Sciatic nerve (tissue), 2 donors: ENCODE measurements at regions not wholly inside any gene's neighbourhood (a gene's known extent, or its start where the extent isn't known, plus 50 kb on each side); places are given as distances from the start of the nearest gene placed in this dataset.

Experiments used
- ATAC-seq: fragments of 200-7000 bp; cut with Tn5 transposase; one replicate; pipeline ENCODE4 v1.9.1; 2020; ENCODE audit warnings: mild to moderate bottlenecking, moderate library complexity
- DNase-seq: peaks from one replicate; pipeline ENCODE4 v3.0.0-alpha.2; 2020; ENCODE audit warnings: low spot score
- intact Hi-C: fragments of 100-400 bp; cut with DNase I; formaldehyde crosslinking; loops from one replicate; pipeline ENCODE4 v1.14.2; 2022
- donor health status: DM: no; HTN: no; CAD: no.
- donor health status: DM: no; HTN: no; CAD: no.

DNA sequence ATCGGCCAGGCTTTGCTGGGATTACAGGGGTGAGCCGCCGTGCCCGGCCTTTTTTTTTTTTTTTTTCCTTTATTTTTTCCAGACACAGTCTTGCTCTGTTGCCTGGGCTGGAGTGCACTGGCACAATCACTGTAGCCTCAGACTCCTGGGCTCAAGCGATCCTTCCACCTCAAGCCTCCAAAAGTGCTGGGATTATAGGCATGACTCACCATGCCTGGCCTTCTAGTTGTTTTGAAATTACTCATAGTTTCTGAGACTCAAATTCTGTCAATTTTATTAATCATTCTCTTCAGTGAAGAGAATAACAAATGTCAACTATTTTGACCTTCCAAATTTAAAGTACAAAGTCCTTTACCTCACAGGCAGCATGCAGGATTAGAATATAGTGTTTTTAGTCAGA is 374.5 kb downstream of the PLA2G4A start:
- DNase-seq, result no peak
- no peak for ATAC-seq
- intact Hi-C loops, result no loop called here

DNA sequence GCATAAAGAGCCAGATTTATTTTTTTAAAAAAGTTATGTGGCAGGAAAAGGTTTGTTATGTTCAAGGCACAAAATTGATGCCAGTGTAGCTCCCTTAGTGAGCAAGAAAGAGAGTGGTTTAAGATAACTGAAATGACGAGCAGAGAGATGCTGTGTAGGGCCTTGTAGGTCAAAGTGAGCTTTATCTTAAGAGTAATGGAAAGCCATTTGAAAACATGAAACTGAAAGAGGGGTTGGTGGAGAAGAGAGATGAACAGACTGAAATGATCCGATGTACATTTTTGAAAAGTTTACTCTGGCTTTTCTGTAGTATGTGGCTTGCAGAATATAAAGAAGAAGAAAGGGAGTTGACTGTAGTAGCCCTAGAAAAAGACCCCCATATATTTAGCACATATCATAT is 383.6 kb downstream of the PLA2G4A start:
- ATAC-seq, result no peak
- DNase-seq, result no peak
- intact Hi-C loops, result no loop called here

GRCh38 chr1:187226396-187226795 is 397.6 kb downstream of the PLA2G4A start:
- no peak for ATAC-seq
- no peak for DNase-seq
- intact Hi-C loops, result no loop called here

DNA sequence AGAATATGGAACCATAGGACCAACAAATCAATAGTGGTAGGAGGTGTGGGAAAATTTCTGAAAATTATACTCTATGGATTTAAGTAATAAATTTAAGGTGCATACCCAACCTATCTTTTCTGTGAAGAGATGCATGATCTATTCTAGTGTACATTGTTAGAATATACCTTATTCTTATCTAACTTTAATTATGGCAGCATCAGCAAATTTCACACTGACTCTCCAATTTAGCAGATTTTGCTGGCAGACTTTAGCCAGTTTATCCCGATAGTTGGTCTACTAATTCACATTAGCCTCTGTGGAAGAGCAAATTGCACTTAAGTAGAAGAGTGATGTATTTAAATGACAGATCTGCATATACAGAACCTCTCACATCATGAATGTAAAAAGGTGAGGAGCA is 400.0 kb downstream of the PLA2G4A start:
- intact Hi-C loops, result no loop called here
- ATAC-seq, result no peak
- no peak for DNase-seq

DNA sequence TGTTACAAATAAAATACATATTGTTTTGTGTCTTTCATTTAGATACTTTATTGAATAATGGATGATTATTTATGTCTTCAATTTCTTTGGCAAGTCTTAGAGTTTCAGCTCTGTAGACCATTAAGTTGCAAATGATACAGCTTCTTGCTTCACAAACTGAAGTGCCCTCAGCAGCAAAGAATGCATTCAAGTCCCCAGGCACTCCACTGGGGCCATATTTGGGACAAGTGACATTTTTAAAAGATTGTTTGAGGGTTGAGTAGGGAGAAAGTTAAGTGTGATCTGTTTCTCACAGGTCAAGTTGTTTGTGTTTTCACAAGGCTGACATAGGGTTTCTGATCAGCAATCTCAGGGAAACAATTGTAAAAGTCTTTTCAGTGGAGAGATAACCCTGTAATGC is 400.7 kb downstream of the PLA2G4A start:
- no peak for ATAC-seq
- DNase-seq, result no peak
- intact Hi-C loops, result no loop called here

DNA sequence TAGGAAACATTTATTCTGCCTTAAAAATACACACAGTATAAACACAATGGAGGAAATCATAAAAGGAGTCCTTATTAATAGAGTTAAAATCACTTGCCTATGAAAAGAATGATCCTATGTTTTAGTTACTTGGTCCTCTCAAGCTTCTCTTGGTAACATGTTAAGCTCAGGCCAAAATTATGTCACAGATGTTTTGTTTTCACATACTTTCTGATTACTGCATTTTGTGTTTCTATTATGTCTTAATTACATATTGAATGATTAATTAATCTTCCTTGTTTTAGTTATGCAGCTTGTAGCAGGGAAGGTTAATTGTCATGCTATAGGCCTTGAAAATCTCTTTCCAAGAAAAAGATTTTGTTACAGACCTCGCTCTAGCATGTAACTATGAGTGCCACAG is 406.0 kb downstream of the PLA2G4A start:
- intact Hi-C loops, result no loop called here

GRCh38 chr1:187236199-187236598 is 407.4 kb downstream of the PLA2G4A start:
- no peak for ATAC-seq
- intact Hi-C loops, result no loop called here
- DNase-seq, result no peak

More for the DNA sequence above, 406.0 kb downstream of the PLA2G4A start:
- ATAC-seq (no peak), DNase-seq (no peak)

DNA sequence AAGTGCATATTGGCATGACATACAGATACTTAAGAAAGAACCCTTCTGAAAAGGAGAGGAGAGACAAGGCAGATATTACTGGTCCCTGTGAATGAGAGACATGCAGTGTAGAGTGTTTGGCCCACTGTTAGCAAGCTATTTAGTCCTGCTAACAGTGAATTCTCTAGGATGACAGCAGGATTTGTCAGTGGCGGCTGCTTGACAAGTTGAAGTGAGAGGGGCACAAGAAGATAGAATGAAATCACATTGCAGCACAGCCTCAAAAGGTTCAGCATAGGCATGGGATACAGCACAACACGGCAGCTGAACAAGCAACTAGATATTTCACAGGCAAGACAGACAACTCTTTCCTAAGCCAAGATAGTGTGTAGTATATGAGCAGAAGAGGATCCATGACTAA is 407.9 kb downstream of the PLA2G4A start:
- no peak for ATAC-seq

GRCh38 chr1:187237542-187237941 is 408.8 kb downstream of the PLA2G4A start:
- no peak for ATAC-seq
- intact Hi-C loops, result no loop called here
- no peak for DNase-seq

More for the DNA sequence above, 407.9 kb downstream of the PLA2G4A start:
- no peak for DNase-seq
- intact Hi-C loops, result no loop called here

GRCh38 chr1:187241971-187242370 is 413.2 kb downstream of the PLA2G4A start:
- DNase-seq (no peak), ATAC-seq (no peak)
- intact Hi-C loops, result no loop called here

DNA sequence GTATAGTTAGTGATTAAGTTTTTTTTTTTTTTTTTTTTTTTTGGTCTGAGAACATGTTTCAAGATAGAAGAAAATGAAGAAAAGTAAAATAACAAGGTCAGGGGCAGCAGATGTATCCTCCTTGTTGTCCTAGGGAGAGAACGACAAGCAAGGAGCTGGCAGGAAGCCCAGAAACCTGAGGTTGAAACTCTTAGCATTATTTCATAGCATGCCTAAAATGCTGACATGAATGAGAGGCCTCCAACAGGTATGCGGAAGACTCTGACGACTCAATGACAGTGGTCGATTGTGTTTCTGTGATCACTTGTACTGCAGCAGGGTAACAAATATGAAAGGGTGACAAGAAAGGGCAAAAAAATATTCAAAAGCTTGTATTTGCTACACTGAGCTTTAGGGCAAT is 415.9 kb downstream of the PLA2G4A start:
- ATAC-seq, result no peak
- intact Hi-C loops, result no loop called here
- no peak for DNase-seq

DNA sequence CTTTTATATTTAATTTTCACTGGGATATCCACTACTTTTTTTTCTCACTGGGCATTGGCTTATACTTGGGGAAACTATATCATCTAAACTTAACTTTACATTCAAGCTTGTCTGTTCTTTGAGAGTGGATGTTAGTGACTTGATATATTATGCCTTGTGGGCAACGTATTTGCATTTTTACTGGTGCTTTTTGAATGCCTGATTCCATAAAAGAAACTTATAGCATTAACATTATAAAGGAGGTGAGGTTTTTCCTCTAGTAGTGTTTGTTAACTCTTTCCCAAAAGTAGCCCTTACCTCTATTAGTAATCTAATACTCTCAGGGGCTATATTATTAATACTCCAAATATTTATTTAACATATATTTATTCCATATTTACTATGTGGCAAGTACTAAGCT is 416.5 kb downstream of the PLA2G4A start:
- DNase-seq (no peak), ATAC-seq (no peak)
- intact Hi-C loops, result no loop called here

DNA sequence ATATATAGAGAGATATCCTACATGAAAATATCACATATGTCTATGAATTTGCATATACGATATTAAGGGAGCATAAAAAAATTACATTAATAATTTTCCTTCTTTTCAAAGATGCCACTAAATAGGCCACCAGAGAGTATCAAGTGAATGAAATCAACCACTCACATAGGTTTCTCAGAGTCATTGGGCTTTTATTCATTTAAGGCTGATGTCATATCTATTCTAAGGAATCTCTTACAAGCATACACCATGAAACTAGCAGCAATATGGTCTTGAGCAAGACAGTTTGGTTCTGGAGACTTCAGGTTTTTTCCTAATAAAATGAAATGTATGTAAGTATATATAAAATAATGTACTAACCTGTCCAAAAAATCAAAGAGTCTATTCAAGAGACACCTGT is 420.4 kb downstream of the PLA2G4A start:
- intact Hi-C loops, result no loop called here
- no peak for DNase-seq
- ATAC-seq, result no peak

- DNase-seq (no peak), ATAC-seq (no peak)
- intact Hi-C loops, result no loop called here
Measured at GRCh38 chr1:187252923-187253322, 424.2 kb downstream of the PLA2G4A start.

- DNase-seq (no peak), ATAC-seq (no peak)
- intact Hi-C loops, result no loop called here
Measured at GRCh38 chr1:187257476-187257875, 428.7 kb downstream of the PLA2G4A start.

- ATAC-seq, result no peak
Measured at GRCh38 chr1:187261637-187262036, 432.9 kb downstream of the PLA2G4A start.

GRCh38 chr1:187262731-187263130 is 434.0 kb downstream of the PLA2G4A start:
- intact Hi-C loops, result no loop called here

More at GRCh38 chr1:187261637-187262036, 432.9 kb downstream of the PLA2G4A start:
- intact Hi-C loops, result no loop called here
- no peak for DNase-seq

DNA sequence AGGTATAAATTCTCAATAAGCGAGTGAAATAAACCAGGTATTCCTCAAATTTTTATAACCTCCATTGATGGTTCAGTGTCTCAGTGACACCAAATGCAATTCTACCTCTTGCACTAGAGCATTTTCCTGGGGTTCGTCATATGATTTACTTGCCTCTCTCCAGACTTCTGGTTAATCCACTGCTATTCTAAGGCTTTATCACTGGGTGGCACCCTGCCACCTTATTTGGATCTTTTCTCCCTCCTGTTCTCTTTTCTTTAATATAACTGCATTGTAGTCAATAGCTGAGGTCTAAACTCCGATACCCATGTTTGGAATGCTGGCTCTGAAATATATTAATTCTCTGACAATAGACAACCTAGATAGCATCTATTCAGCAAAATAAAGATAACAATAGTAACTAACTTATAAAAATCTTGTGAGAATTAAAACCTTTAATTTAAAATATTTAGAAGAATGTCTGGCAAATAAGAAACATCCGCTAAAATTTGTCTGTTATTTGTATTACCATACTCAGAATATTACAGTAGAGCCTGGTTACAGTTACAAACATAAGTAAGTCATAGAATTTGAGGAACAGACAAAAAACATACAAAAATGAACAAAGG is 436.4 kb downstream of the PLA2G4A start:
- no peak for DNase-seq
- intact Hi-C loops, result no loop called here
- ATAC-seq, result no peak

More at GRCh38 chr1:187262731-187263130, 434.0 kb downstream of the PLA2G4A start:
- no peak for ATAC-seq
- DNase-seq, result no peak

GRCh38 chr1:187266051-187266450 is 437.3 kb downstream of the PLA2G4A start:
- intact Hi-C loops, result no loop called here
- DNase-seq (no peak), ATAC-seq (no peak)

- DNase-seq (no peak), ATAC-seq (no peak)
- intact Hi-C loops, result no loop called here
Measured at GRCh38 chr1:187267827-187268226, 439.1 kb downstream of the PLA2G4A start.

DNA sequence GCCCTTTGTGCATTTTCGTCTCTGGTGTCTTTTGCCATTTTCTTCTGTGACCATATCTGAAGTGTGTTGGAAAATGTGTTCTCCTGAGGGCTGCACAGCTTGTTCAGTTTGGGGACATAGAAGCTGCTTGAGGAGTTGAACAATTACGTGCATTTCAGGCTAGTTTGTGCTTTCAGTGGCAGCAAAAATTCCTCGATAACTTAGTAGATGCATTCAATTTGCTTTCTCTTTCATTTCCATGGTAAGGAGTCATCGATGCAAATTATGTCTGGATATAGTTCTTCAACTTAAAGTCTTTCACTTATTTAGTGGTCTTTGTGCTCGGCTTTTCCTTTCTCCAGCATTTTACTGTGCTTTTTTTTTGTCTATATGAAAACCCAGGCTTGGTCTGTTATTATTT is 441.5 kb downstream of the PLA2G4A start:
- ATAC-seq (no peak), DNase-seq (no peak)
- intact Hi-C loops, result no loop called here

GRCh38 chr1:187275346-187275745 is 446.6 kb downstream of the PLA2G4A start:
- no peak for DNase-seq
- ATAC-seq, result no peak
- intact Hi-C loops, result no loop called here
